Tibial artery (tissue), 4 donors: ENCODE measurements at regions not wholly inside any gene's neighbourhood (a gene's known extent, or its start where the extent isn't known, plus 50 kb on each side); places are given as distances from the start of the nearest gene placed in this dataset.
"Not testable (repeated sequence)": the region's sequence is repeated elsewhere in the genome, so short reads cannot be mapped to it uniquely, and the experiment has no call there.

Experiments used
- DNase-seq, 2 donors: peaks; one replicate each; pipeline ENCODE4 v3.0.0-alpha.2; 2019
- H3K27ac ChIP-seq, 2 donors: fragments of 200-600 bp; sonication (generic) in 1 of 2; 1 replicate in 1 of 2; 2 replicates in 1 of 2; pipeline ENCODE4 v1.5.1; 2018 to 2019; ENCODE audit warnings: mild to moderate bottlenecking in 1 of 2
- H3K27me3 ChIP-seq, 2 donors: fragments of 200-600 bp; sonication (generic) in 1 of 2; one replicate each; pipeline versions ENCODE4 v1.5.1 to v1.6.0; 2016 to 2019
- H3K36me3 ChIP-seq, 3 donors: fragments of 200-600 bp; sonication (generic) in 2 of 3; one replicate each; pipeline ENCODE4 v1.5.1; 2016 to 2019; ENCODE audit warnings: mild to moderate bottlenecking in 2 of 3
- H3K4me1 ChIP-seq, 4 donors: fragments of 200-600 bp; sonication (generic) in 2 of 4; 1 replicate in 3 of 4; 2 replicates in 1 of 4; pipeline ENCODE4 v1.5.1; 2016 to 2019
- H3K4me3 ChIP-seq, 2 donors: fragments of 200-600 bp; sonication (generic) in 1 of 2; 1 replicate in 1 of 2; 2 replicates in 1 of 2; pipeline ENCODE4 v1.5.1; 2018 to 2019; ENCODE audit warnings: mild to moderate bottlenecking in 2 of 2
- H3K9me3 ChIP-seq, 3 donors: fragments of 200-600 bp; sonication (generic) in 1 of 3; one replicate each; pipeline ENCODE4 v1.5.1; 2016 to 2019
- intact Hi-C: fragments of 100-400 bp; cut with DNase I; formaldehyde crosslinking; loops from one replicate; pipeline ENCODE4 v1.15.0; 2023; ENCODE audit warnings: low total_unique reads
- TF ChIP-seq, protein P1 (sequence below), 2 experiments: fragments of 200-600 bp in 1 of 2; fragments of 450-650 bp in 1 of 2; IDR thresholded peaks; one replicate each; pipeline ENCODE4 v1.5.1; 2017 to 2019; ENCODE audit warnings: antibody characterized with exemption in 2 of 2, mild to moderate bottlenecking in 1 of 2, moderate library complexity in 1 of 2

DNA sequence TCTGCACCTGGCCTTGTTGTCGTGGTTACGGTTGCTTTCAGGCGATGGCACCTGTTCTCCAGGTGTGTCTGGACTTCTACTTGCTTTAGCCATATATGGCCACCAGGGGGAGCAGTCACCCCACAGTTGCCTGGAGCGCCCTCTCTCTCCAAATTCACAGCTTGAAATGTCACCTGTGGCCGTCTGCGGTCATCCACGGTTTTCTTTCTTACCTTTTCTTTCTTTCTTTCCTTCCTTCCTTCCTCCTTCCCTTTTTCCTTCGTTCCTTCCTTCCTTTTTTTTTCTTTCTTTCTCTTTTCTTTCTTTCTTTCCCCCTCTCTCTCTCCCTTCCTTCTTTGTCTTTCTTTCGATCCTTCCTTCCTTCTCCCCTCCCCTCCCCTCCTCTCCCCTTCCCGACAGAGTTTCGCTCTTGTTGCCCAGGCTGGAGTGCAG lies 150.5 kb upstream of the VKORC1L1 start:
- intact Hi-C loops = no loop called here
- peaks cover 8 to 17% (median 15%) of the 10 kb centered on the region in 3 donors for H3K36me3 ChIP-seq

DNA sequence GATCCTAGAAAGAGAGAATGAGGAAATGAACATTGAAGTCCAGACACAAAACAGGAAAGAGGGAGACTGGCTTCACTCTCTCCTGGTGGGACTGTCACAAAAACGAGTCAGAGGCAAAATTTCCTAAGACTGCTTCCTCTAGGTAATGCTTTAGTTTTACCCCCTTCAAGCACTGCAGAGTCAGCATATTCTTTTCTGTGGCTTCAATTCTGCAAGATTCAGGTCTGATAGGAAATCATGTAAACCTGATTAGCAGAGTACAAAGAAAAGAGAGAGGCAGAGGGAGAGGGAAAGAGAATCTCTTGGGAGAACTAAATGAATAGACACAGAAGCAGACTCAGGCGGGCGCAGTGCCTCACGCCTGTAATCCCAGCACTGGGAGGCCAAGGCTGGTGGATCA lies 145.7 kb upstream of the VKORC1L1 start:
- DNase-seq, H3K4me3 ChIP-seq, H3K9me3 ChIP-seq, H3K4me1 ChIP-seq, H3K27me3 ChIP-seq, intact Hi-C loops, H3K27ac ChIP-seq: not testable (repeated sequence)
- H3K36me3 ChIP-seq = peaks cover 8 to 19% (median 17%) of the 10 kb centered on the region in 3 donors

More for the DNA sequence above, 150.5 kb upstream of the VKORC1L1 start:
- H3K4me1 ChIP-seq = no peaks in the 10 kb centered on the region
- TF ChIP-seq, protein P1, sequence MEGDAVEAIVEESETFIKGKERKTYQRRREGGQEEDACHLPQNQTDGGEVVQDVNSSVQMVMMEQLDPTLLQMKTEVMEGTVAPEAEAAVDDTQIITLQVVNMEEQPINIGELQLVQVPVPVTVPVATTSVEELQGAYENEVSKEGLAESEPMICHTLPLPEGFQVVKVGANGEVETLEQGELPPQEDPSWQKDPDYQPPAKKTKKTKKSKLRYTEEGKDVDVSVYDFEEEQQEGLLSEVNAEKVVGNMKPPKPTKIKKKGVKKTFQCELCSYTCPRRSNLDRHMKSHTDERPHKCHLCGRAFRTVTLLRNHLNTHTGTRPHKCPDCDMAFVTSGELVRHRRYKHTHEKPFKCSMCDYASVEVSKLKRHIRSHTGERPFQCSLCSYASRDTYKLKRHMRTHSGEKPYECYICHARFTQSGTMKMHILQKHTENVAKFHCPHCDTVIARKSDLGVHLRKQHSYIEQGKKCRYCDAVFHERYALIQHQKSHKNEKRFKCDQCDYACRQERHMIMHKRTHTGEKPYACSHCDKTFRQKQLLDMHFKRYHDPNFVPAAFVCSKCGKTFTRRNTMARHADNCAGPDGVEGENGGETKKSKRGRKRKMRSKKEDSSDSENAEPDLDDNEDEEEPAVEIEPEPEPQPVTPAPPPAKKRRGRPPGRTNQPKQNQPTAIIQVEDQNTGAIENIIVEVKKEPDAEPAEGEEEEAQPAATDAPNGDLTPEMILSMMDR (IDR thresholded peaks at IDR 0.05) = peak; percentile 23 to 38
- H3K27ac ChIP-seq = no peak overlapping the region
- no peak overlapping the region for H3K4me3 ChIP-seq
- DNase-seq = no peak
- no peaks in the 10 kb centered on the region for H3K27me3 ChIP-seq
- H3K9me3 ChIP-seq = no peaks in the 10 kb centered on the region

DNA sequence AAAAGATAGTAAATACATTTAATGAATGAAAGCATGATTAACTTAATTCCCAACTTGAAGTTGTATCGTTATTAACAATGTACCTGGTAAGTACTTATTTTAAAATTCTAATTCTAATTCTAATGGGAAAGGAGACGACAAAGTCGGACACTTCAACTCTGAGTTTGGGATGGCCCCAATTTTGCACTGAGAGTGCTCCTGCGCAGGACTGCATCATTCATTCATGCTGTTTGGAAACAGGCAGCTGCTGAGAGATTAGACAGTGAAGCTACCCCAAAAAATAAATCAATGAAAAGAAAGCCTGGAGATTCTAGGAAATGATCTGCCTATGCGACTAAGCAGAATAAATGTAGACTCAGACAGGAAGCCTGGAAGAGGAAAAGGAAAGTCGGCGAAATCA lies 141.7 kb upstream of the VKORC1L1 start:
- H3K27me3 ChIP-seq = no peaks in the 10 kb centered on the region
- H3K4me1 ChIP-seq = no peaks in the 10 kb centered on the region
- H3K27ac ChIP-seq = no peak overlapping the region
- DNase-seq = no peak
- H3K9me3 ChIP-seq = no peaks in the 10 kb centered on the region
- TF ChIP-seq, protein P1 (IDR thresholded peaks at IDR 0.05) = no peak
- peaks cover 7 to 22% (median 13%) of the 10 kb centered on the region in 3 donors for H3K36me3 ChIP-seq
- intact Hi-C loops = no loop called here
- no peak overlapping the region for H3K4me3 ChIP-seq

DNA sequence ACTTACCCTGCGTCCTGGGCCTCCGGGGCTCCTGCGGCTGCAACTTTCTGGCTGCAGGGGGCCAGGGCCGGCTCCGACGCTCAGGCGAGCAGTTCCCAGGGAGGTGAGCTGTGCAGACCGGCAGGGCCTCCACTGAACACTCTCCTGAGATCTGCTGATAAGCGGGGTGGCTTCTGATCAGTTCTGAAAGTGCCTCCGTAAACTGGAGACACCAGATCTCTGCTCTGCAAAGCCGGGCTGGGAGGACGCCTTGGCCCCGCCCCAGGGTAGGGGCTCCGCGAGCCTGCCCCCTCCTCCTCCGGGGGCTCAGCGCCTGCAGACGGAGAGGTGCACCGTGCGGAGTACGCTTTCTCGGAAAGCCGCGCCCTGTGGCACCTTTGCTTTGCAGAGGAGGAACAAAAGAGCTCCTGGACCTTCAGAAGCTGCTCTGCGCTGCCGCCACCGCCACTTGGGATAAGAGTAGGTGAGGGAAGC lies 141.3 kb upstream of the VKORC1L1 start:
- intact Hi-C loops = no loop called here
- Histone ChIP-seq H3K4me3 (no peak overlapping the region), H3K27ac (no peak overlapping the region), H3K27me3 (no peaks in the 10 kb centered on the region), H3K9me3 (no peaks in the 10 kb centered on the region), H3K4me1 (no peaks in the 10 kb centered on the region), H3K36me3 (peaks cover 2 to 17% (median 8%) of the 10 kb centered on the region in 3 donors)
- no peak for DNase-seq
- TF ChIP-seq, protein P1 (IDR thresholded peaks at IDR 0.05) = no peak

DNA sequence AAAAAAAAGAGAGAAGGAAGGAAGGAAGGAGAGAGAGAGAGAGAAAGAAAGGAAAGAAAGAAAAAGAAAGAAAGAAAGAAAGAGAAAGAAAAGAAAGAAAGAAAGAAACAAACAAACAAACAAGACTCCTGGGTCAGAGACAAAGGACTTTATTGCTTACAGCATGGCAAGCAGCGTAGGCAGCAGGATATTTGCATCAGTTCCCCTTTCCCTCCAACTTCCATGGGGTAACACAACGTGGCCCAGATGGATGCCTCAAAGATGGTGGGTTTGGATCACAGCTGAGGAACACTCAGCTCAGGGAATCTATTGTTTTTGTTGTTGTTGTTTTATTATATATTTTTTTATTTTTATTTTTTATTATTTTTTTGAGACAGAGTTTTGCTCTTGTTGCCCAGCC lies 128.5 kb upstream of the VKORC1L1 start:
- intact Hi-C loops = no loop called here
- DNase-seq = no peak
- Histone ChIP-seq H3K36me3 (peaks cover 0 to 14% (median 7%) of the 10 kb centered on the region in 3 donors), H3K27ac (no peak overlapping the region), H3K4me3 (no peak overlapping the region), H3K27me3 (no peaks in the 10 kb centered on the region), H3K9me3 (no peaks in the 10 kb centered on the region), H3K4me1 (peaks cover 0 to 26% (median 8%) of the 10 kb centered on the region in 4 donors)
- TF ChIP-seq, protein P1 (IDR thresholded peaks at IDR 0.05) = no peak

DNA sequence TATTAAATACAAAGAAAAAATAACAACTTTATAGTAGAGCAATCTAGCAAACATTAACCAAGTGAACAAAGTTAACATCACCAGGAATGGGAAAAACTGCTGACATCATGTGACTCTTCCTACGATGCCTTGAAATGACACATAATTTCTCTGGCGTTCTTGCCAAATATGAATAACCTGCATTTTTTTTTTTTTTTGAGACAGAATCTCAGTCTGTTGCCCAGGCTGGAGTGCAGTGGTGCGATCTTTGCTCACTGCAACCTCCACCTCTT lies 126.5 kb upstream of the VKORC1L1 start:
- DNase-seq = no peak
- TF ChIP-seq, protein P1 (IDR thresholded peaks at IDR 0.05) = no peak
- Histone ChIP-seq H3K36me3 (peaks cover 0 to 4% (median 0%) of the 10 kb centered on the region in 3 donors), H3K27ac (peak overlapping the region; percentile 43 to 59), H3K27me3 (no peaks in the 10 kb centered on the region), H3K9me3 (no peaks in the 10 kb centered on the region), H3K4me3 (no peak overlapping the region), H3K4me1 (peaks cover 0 to 35% (median 16%) of the 10 kb centered on the region in 4 donors)
- intact Hi-C loops = no loop called here
